ENCODE measurements at regions not wholly inside any gene's neighbourhood (a gene's known extent, or its start where the extent isn't known, plus 50 kb on each side); places are given as distances from the start of the nearest gene placed in this dataset.

GRCh38 chr3:150267288-150267687 is 140.8 kb upstream of the TSC22D2 start:
- Histone ChIP-seq H3K27me3 (ENCODE audit: insufficient read depth, low read length) (no peaks in the 10 kb centered on the region), H3K4me1 (ENCODE audit: insufficient read depth, low read length) (no peaks in the 10 kb centered on the region), H3K36me3 (ENCODE audit: insufficient read depth, low read length) (no peaks in the 10 kb centered on the region), H2AFZ (ENCODE audit: low read depth, low read length) (no peak overlapping the region), H3K4me3 (ENCODE audit: low read length) (no peak overlapping the region), H3K9me3 (ENCODE audit: low read length) (no peaks in the 10 kb centered on the region)

DNA sequence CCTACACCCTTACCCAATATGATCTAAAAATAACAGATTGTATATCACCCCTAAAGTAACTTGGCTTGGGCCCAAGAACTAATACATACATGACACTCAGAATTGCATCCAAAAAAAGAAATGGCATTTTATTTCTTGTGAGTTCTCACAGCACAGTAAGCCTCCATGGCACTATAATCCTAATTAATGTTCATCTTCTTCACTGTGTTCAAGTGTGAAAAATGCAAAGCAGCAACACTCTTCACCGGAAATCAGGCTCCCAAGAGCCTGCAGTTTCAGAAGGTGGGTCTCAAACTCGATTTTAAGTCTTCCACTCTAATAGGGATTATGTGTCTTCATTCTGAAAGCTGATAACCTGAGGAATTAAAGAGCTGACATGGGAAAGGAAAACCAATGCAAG is 142.8 kb upstream of the TSC22D2 start:
- Histone ChIP-seq H3K27me3 (ENCODE audit: insufficient read depth, low read length) (no peaks in the 10 kb centered on the region), H3K4me1 (ENCODE audit: insufficient read depth, low read length) (no peaks in the 10 kb centered on the region), H3K36me3 (ENCODE audit: insufficient read depth, low read length) (no peaks in the 10 kb centered on the region), H3K9me3 (ENCODE audit: low read length) (no peaks in the 10 kb centered on the region), H2AFZ (ENCODE audit: low read depth, low read length) (no peak overlapping the region), H3K4me3 (ENCODE audit: low read length) (no peak overlapping the region)

DNA sequence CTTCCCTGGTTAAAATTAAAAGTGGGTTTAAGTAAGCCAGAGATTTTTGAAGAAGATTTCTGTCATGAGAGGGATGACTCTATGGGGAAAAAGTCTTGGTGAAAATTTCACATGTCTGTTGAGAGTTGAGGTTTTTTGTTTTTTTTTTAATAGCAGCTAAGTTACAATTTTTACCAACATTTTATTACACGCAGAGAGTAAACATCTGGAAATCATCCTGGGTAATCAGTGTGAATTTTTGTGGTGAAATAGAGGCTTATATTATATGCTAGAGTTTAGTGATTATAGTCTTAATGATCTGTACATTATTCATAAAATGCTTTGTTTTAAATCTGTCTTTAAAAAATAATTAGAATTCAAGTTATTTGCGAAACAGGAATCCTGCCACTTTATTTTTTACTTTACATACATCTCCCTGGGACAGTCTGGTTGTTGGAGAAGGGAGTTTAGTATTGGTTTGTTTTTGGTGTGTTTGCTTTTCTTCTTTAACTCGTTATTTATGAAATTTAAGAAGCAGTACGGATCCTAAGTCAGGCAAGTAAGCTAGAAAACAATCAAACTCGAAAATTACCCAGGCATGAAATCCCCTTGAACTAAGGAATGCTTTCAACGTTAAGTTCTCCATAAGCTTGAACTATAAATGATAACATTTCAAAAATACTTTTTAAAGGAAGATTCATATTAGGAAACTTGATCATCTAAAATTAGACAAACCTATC is 143.4 kb upstream of the TSC22D2 start:
- peaks cover under 1% of the 10 kb centered on the region for H3K4me1 ChIP-seq (ENCODE audit: insufficient read depth, low read length)
- H3K27me3 ChIP-seq (ENCODE audit: insufficient read depth, low read length) = no peaks in the 10 kb centered on the region
- no peaks in the 10 kb centered on the region for H3K36me3 ChIP-seq (ENCODE audit: insufficient read depth, low read length)
- no peak overlapping the region for H3K4me3 ChIP-seq (ENCODE audit: low read length)
- no peaks in the 10 kb centered on the region for H3K9me3 ChIP-seq (ENCODE audit: low read length)
- no peak overlapping the region for H2AFZ ChIP-seq (ENCODE audit: low read depth, low read length)

- Histone ChIP-seq H3K36me3 (ENCODE audit: insufficient read depth, low read length) (no peaks in the 10 kb centered on the region), H3K4me3 (ENCODE audit: low read length) (no peak overlapping the region), H2AFZ (ENCODE audit: low read depth, low read length) (no peak overlapping the region), H3K27me3 (ENCODE audit: insufficient read depth, low read length) (no peaks in the 10 kb centered on the region), H3K4me1 (ENCODE audit: insufficient read depth, low read length) (peaks cover 6% of the 10 kb centered on the region), H3K9me3 (ENCODE audit: low read length) (no peaks in the 10 kb centered on the region)
These were observed 146.1 kb upstream of the TSC22D2 start for GRCh38 chr3:150261958-150262357.

GRCh38 chr3:150261418-150261817 is 146.7 kb upstream of the TSC22D2 start:
- Histone ChIP-seq H3K4me1 (ENCODE audit: insufficient read depth, low read length) (peaks cover 6% of the 10 kb centered on the region), H3K27me3 (ENCODE audit: insufficient read depth, low read length) (no peaks in the 10 kb centered on the region), H3K36me3 (ENCODE audit: insufficient read depth, low read length) (no peaks in the 10 kb centered on the region), H2AFZ (ENCODE audit: low read depth, low read length) (no peak overlapping the region), H3K4me3 (ENCODE audit: low read length) (no peak overlapping the region), H3K9me3 (ENCODE audit: low read length) (no peaks in the 10 kb centered on the region)

- Histone ChIP-seq H3K27me3 (ENCODE audit: insufficient read depth, low read length) (no peaks in the 10 kb centered on the region), H2AFZ (ENCODE audit: low read depth, low read length) (no peak overlapping the region), H3K4me3 (ENCODE audit: low read length) (no peak overlapping the region), H3K9me3 (ENCODE audit: low read length) (no peaks in the 10 kb centered on the region), H3K36me3 (ENCODE audit: insufficient read depth, low read length) (no peaks in the 10 kb centered on the region), H3K4me1 (ENCODE audit: insufficient read depth, low read length) (peaks cover 10% of the 10 kb centered on the region)
These were observed 147.7 kb upstream of the TSC22D2 start for GRCh38 chr3:150260398-150260710.

DNA sequence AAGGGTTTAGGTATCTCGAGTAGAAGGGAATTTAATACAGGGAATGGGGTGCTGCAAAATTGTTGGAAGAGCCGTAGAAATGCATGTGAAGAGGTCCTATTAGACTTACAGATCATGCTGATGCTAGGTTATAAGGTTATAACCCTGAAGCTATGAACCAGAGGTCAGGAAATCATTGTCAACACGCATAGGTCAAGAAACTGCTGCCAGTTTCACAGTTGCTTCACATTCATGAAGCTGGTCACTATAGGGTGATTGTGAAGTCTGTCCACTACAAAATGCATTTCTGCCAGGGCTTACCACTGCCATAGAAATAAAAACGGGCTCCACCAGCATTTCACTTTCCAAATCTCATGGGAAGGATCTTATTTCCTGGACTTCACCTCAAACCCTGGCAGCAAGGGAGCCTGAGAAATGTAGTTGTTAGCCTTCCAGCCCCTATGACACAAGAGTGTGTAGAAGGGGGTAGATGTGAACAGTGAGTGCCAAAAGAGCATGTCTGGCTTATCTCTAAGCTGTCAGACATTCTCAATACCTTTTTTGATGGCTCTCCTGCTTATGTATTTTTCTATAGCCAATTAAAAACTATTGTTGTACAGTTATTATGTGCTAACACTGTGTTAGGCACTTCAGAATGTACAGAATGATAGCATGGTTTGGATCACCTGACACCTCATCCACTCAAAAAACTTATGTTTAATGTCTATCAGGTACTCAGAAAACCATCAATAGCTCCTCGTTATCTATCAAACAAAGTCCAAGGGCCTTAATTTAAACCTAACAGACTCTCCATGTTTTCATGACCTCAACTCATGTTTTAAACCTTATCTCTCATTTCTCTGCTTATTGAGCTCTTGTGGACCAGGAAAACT is 148.3 kb upstream of the TSC22D2 start:
- Histone ChIP-seq H3K4me1 (ENCODE audit: insufficient read depth, low read length) (peaks cover 15% of the 10 kb centered on the region), H3K9me3 (ENCODE audit: low read length) (no peaks in the 10 kb centered on the region), H3K27me3 (ENCODE audit: insufficient read depth, low read length) (no peaks in the 10 kb centered on the region), H2AFZ (ENCODE audit: low read depth, low read length) (no peak overlapping the region), H3K4me3 (ENCODE audit: low read length) (no peak overlapping the region), H3K36me3 (ENCODE audit: insufficient read depth, low read length) (no peaks in the 10 kb centered on the region)

GRCh38 chr3:150256782-150257181 is 151.3 kb upstream of the TSC22D2 start:
- no peaks in the 10 kb centered on the region for H3K36me3 ChIP-seq (ENCODE audit: insufficient read depth, low read length)
- H3K4me3 ChIP-seq (ENCODE audit: low read length) = no peak overlapping the region
- peaks cover 20% of the 10 kb centered on the region for H3K4me1 ChIP-seq (ENCODE audit: insufficient read depth, low read length)
- no peak overlapping the region for H2AFZ ChIP-seq (ENCODE audit: low read depth, low read length)
- H3K9me3 ChIP-seq (ENCODE audit: low read length) = no peaks in the 10 kb centered on the region
- H3K27me3 ChIP-seq (ENCODE audit: insufficient read depth, low read length) = no peaks in the 10 kb centered on the region

DNA sequence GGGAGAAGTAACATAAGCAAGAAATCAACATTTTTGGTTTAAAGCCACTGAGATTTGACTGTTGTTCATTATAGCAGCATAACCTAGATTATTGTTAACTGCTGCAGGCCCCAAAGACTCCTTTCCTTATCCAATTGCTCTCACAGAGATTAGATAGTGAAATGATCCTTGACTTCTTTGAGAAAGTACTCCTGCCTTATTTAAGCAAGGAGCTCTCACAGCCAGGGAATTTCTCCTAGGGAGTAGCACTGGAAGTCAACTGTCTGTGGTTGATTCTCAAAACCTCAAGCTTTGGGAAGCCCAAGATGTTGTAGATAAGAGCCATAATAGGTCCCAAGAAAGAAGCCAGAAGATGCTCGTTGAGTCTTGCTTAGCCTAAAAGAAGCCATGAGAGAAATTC is 151.8 kb upstream of the TSC22D2 start:
- no peaks in the 10 kb centered on the region for H3K9me3 ChIP-seq (ENCODE audit: low read length)
- H3K4me1 ChIP-seq (ENCODE audit: insufficient read depth, low read length) = peaks cover 20% of the 10 kb centered on the region
- H2AFZ ChIP-seq (ENCODE audit: low read depth, low read length) = no peak overlapping the region
- no peak overlapping the region for H3K4me3 ChIP-seq (ENCODE audit: low read length)
- no peaks in the 10 kb centered on the region for H3K27me3 ChIP-seq (ENCODE audit: insufficient read depth, low read length)
- H3K36me3 ChIP-seq (ENCODE audit: insufficient read depth, low read length) = no peaks in the 10 kb centered on the region

GRCh38 chr3:150255826-150256225 is 152.3 kb upstream of the TSC22D2 start:
- no peaks in the 10 kb centered on the region for H3K36me3 ChIP-seq (ENCODE audit: insufficient read depth, low read length)
- no peaks in the 10 kb centered on the region for H3K9me3 ChIP-seq (ENCODE audit: low read length)
- peaks cover 20% of the 10 kb centered on the region for H3K4me1 ChIP-seq (ENCODE audit: insufficient read depth, low read length)
- no peak overlapping the region for H2AFZ ChIP-seq (ENCODE audit: low read depth, low read length)
- no peaks in the 10 kb centered on the region for H3K27me3 ChIP-seq (ENCODE audit: insufficient read depth, low read length)
- no peak overlapping the region for H3K4me3 ChIP-seq (ENCODE audit: low read length)

- Histone ChIP-seq H3K4me1 (ENCODE audit: insufficient read depth, low read length) (peaks cover 20% of the 10 kb centered on the region), H3K4me3 (ENCODE audit: low read length) (no peak overlapping the region), H3K36me3 (ENCODE audit: insufficient read depth, low read length) (no peaks in the 10 kb centered on the region), H3K27me3 (ENCODE audit: insufficient read depth, low read length) (no peaks in the 10 kb centered on the region), H3K9me3 (ENCODE audit: low read length) (no peaks in the 10 kb centered on the region), H2AFZ (ENCODE audit: low read depth, low read length) (peak overlapping the region; percentile 6)
These were observed 152.7 kb upstream of the TSC22D2 start for GRCh38 chr3:150255413-150255812.

GRCh38 chr3:150254309-150254708 is 153.8 kb upstream of the TSC22D2 start:
- peaks cover 24% of the 10 kb centered on the region for H3K4me1 ChIP-seq (ENCODE audit: insufficient read depth, low read length)
- no peak overlapping the region for H3K4me3 ChIP-seq (ENCODE audit: low read length)
- no peaks in the 10 kb centered on the region for H3K36me3 ChIP-seq (ENCODE audit: insufficient read depth, low read length)
- no peaks in the 10 kb centered on the region for H3K27me3 ChIP-seq (ENCODE audit: insufficient read depth, low read length)
- H3K9me3 ChIP-seq (ENCODE audit: low read length) = no peaks in the 10 kb centered on the region
- no peak overlapping the region for H2AFZ ChIP-seq (ENCODE audit: low read depth, low read length)

- H3K36me3 ChIP-seq (ENCODE audit: insufficient read depth, low read length) = no peaks in the 10 kb centered on the region
- no peaks in the 10 kb centered on the region for H3K9me3 ChIP-seq (ENCODE audit: low read length)
- no peak overlapping the region for H2AFZ ChIP-seq (ENCODE audit: low read depth, low read length)
- H3K4me1 ChIP-seq (ENCODE audit: insufficient read depth, low read length) = peaks cover 30% of the 10 kb centered on the region
- H3K27me3 ChIP-seq (ENCODE audit: insufficient read depth, low read length) = no peaks in the 10 kb centered on the region
- no peak overlapping the region for H3K4me3 ChIP-seq (ENCODE audit: low read length)
These were observed 154.5 kb upstream of the TSC22D2 start for GRCh38 chr3:150253622-150254021.

Data from neuron (in vitro differentiated cells).